ENCODE measurements at regions not wholly inside any gene's neighbourhood (a gene's known extent, or its start where the extent isn't known, plus 50 kb on each side); places are given as distances from the start of the nearest gene placed in this dataset.

- H3K4me2 ChIP-seq (ENCODE audit: low read depth, low read length), result no peak overlapping the region
- H3K79me2 ChIP-seq (ENCODE audit: insufficient read depth, low read length), result no peaks in the 10 kb centered on the region
- FAIRE-seq (no peak), DNase-seq (ENCODE audit: low spot score) (no peak), ATAC-seq (no peak)
- no peaks in the 10 kb centered on the region for H3K36me3 ChIP-seq (replicated peaks in 1 of 2; ENCODE audit: control insufficient read depth in 1 of 2, insufficient read depth in 2 of 2, low read length in 2 of 2)
- POLR2A ChIA-PET, result no interaction called here
- no peak overlapping the region for H3K4me3 ChIP-seq (replicated peaks in 1 of 3; ENCODE audit: insufficient read depth in 1 of 3, low read depth in 2 of 3, low read length in 3 of 3)
- in situ Hi-C loops (cut with HindIII; ENCODE audit: extremely low pct_ligation_motif_present, low pct_unique_long_range_greater_than_20kb), result no loop called here
- no peak overlapping the region for H3K9ac ChIP-seq (ENCODE audit: insufficient read depth, low read depth, low read length)
- no peaks in the 10 kb centered on the region for H4K20me1 ChIP-seq (ENCODE audit: insufficient read depth, low read length)
- no peak overlapping the region for H2AFZ ChIP-seq (ENCODE audit: low read length)
- no TSS peak for BruUV-seq (replicated peaks)
- CTCF ChIA-PET (ENCODE audit: low intra/inter-chr PET ratio, low total read pairs), result no interaction called here
- H3K4me1 ChIP-seq (ENCODE audit: insufficient read depth, low read length), result no peaks in the 10 kb centered on the region
- H3K9me3 ChIP-seq (ENCODE audit: low read length), result no peaks in the 10 kb centered on the region
- no peaks in the 10 kb centered on the region; a peak in 1 of 5 replicates for H3K27me3 ChIP-seq (ENCODE audit: control insufficient read depth in 1 of 2, insufficient read depth in 2 of 2, low read length in 2 of 2)
- H3K27ac ChIP-seq (ENCODE audit: extremely low read length, insufficient read depth, low read length), result no peak overlapping the region
- intact Hi-C loops (cut with micrococcal nuclease; ENCODE audit: unreplicated experiment), result no loop called here
- 33% methylated on average over 3 of the region's 5 CpGs for WGBS (ENCODE audit: low lambda C conversion rate)
- no peak for TF ChIP-seq ATF3 (CRISPR knock-in tag; IDR thresholded peaks at IDR 0.05)
- no peak for TF ChIP-seq TBX2 (CRISPR knock-in tag; IDR thresholded peaks at IDR 0.05; ENCODE audit: borderline replicate concordance)
- no peak for TF ChIP-seq HBP1 (CRISPR knock-in tag; IDR thresholded peaks at IDR 0.05; ENCODE audit: low read depth)
- no peak for TF ChIP-seq FOSL1 (CRISPR knock-in tag; IDR thresholded peaks at IDR 0.05; ENCODE audit: borderline replicate concordance)
- no peak for TF ChIP-seq HNRNPH1 (optimal IDR thresholded peaks at IDR 0.05; ENCODE audit: low read depth, low read length)
- TF ChIP-seq ZXDC (CRISPR knock-in tag; IDR thresholded peaks at IDR 0.05), result no peak
- no peak for TF ChIP-seq SRY (CRISPR knock-in tag; IDR thresholded peaks at IDR 0.05)
- TF ChIP-seq KAT2B (IDR thresholded peaks at IDR 0.05; ENCODE audit: borderline replicate concordance, low read depth, low read length), result no peak
- no peak for TF ChIP-seq SMAD3 (CRISPR knock-in tag; IDR thresholded peaks at IDR 0.05)
- TF ChIP-seq MTA3 (CRISPR knock-in tag; IDR thresholded peaks at IDR 0.05), result no peak
- TF ChIP-seq ZFP36 (IDR thresholded peaks at IDR 0.05; ENCODE audit: borderline replicate concordance, low read depth, low read length, partially characterized antibody), result no peak
- TF ChIP-seq TRIM24 (CRISPR knock-in tag; IDR thresholded peaks at IDR 0.05), result no peak
- no peak for TF ChIP-seq HDAC6 (IDR thresholded peaks at IDR 0.05; ENCODE audit: low read depth, low read length)
- no peak for TF ChIP-seq ZBTB34 (CRISPR knock-in tag; IDR thresholded peaks at IDR 0.05)
- no peak for TF ChIP-seq SRSF1 (optimal IDR thresholded peaks at IDR 0.05; ENCODE audit: low read depth, low read length)
- no peak for TF ChIP-seq PLSCR1 (CRISPR knock-in tag; IDR thresholded peaks at IDR 0.05; ENCODE audit: borderline replicate concordance)
- TF ChIP-seq CEBPB (IDR thresholded peaks at IDR 0.05; ENCODE audit: borderline replicate concordance, low read depth, low read length), result no peak
- TF ChIP-seq HNF4G (IDR thresholded peaks at IDR 0.05; ENCODE audit: borderline replicate concordance, low read depth, low read length), result no peak
- no peak for TF ChIP-seq HNF4G (CRISPR knock-in tag; IDR thresholded peaks at IDR 0.05; ENCODE audit: borderline replicate concordance, low read depth)
- TF ChIP-seq ZNF614 (CRISPR knock-in tag; IDR thresholded peaks at IDR 0.05; ENCODE audit: borderline replicate concordance), result no peak
Measured at GRCh38 chr5:9715891-9716335, 85.8 kb upstream of the TAS2R1 start.
